ENCODE measurements at regions not wholly inside any gene's neighbourhood (a gene's known extent, or its start where the extent isn't known, plus 50 kb on each side); places are given as distances from the start of the nearest gene placed in this dataset.

DNA sequence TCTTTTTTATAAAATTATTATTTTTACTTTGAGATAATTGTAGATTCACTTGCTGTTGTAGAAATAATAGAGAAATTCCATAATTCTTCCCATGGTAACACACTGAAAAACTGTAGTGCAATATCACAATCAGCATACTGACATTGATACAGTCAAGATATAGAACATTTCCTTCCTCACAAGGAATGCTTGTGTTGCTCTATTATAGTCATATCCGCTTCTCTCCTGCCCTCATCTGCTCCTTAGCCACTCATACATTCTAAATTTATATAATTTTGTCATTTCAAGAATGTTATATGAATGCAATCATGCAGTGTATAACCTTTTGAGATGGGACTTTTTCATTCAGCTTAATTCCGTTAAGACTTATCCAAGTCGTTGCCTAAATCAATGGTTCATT lies 320.2 kb downstream of the BARHL2 start (continued):
- no peak for TF ChIP-seq POLR2AphosphoS5 (IDR thresholded peaks at IDR 0.05; ENCODE audit: low read depth)
- no peak for TF ChIP-seq ETS1 (IDR thresholded peaks at IDR 0.05)
- TF ChIP-seq, protein P1, sequence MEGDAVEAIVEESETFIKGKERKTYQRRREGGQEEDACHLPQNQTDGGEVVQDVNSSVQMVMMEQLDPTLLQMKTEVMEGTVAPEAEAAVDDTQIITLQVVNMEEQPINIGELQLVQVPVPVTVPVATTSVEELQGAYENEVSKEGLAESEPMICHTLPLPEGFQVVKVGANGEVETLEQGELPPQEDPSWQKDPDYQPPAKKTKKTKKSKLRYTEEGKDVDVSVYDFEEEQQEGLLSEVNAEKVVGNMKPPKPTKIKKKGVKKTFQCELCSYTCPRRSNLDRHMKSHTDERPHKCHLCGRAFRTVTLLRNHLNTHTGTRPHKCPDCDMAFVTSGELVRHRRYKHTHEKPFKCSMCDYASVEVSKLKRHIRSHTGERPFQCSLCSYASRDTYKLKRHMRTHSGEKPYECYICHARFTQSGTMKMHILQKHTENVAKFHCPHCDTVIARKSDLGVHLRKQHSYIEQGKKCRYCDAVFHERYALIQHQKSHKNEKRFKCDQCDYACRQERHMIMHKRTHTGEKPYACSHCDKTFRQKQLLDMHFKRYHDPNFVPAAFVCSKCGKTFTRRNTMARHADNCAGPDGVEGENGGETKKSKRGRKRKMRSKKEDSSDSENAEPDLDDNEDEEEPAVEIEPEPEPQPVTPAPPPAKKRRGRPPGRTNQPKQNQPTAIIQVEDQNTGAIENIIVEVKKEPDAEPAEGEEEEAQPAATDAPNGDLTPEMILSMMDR (conservative IDR thresholded peaks at IDR 0.05; ENCODE audit: low read depth in 2 of 2): no peak
- TF ChIP-seq EZH2 (IDR thresholded peaks at IDR 0.05; ENCODE audit: low read depth, unreplicated experiment): no peak
- no peak for TF ChIP-seq ZNF114 (CRISPR knock-in tag; IDR thresholded peaks at IDR 0.05)

- no peaks in the 10 kb centered on the region for H3F3A ChIP-seq (replicated peaks; ENCODE audit: low read depth)
- no peaks in the 10 kb centered on the region for H3K27me3 ChIP-seq (ENCODE audit: insufficient read depth)
- H3K4me3 ChIP-seq: no peak overlapping the region
- Mint-ChIP-seq H3K27ac (no peak overlapping the region), H3K4me1 (no peaks in the 10 kb centered on the region), H3K36me3 (ENCODE audit: low read depth) (no peaks in the 10 kb centered on the region), H3K4me3 (no peak overlapping the region), H3K9me3 (no peaks in the 10 kb centered on the region), H3K27me3 (ENCODE audit: insufficient read depth, low read depth, poor library complexity) (no peaks in the 10 kb centered on the region)
- no peak overlapping the region; the same call in 1 of the 2 replicates for H2AFZ ChIP-seq
- no peaks in the 10 kb centered on the region for H3K36me3 ChIP-seq (ENCODE audit: insufficient read depth)
- DNase-seq (ENCODE audit: low spot score) (no peak), ATAC-seq (no peak)
- no peaks in the 10 kb centered on the region for H3K9me2 ChIP-seq (ENCODE audit: insufficient read depth)
- H3K27ac ChIP-seq (ENCODE audit: low read depth): no peak overlapping the region
- TF ChIP-seq JUNB (IDR thresholded peaks at IDR 0.05; ENCODE audit: unreplicated experiment) (no peak), STAT1 (IDR thresholded peaks at IDR 0.05; ENCODE audit: unreplicated experiment) (no peak), CREB1 (CRISPR knock-in tag; IDR thresholded peaks at IDR 0.05; ENCODE audit: low read depth) (no peak), EZH2phosphoT487 (IDR thresholded peaks at IDR 0.05; ENCODE audit: unreplicated experiment) (no peak), ETS1 (IDR thresholded peaks at IDR 0.05) (no peak), ZNF114 (CRISPR knock-in tag; IDR thresholded peaks at IDR 0.05) (no peak), EZH2 (IDR thresholded peaks at IDR 0.05; ENCODE audit: low read depth, unreplicated experiment) (no peak)
- TF ChIP-seq, protein P1 (conservative IDR thresholded peaks at IDR 0.05; ENCODE audit: low read depth in 2 of 2): no peak
- TF ChIP-seq, protein P2, sequence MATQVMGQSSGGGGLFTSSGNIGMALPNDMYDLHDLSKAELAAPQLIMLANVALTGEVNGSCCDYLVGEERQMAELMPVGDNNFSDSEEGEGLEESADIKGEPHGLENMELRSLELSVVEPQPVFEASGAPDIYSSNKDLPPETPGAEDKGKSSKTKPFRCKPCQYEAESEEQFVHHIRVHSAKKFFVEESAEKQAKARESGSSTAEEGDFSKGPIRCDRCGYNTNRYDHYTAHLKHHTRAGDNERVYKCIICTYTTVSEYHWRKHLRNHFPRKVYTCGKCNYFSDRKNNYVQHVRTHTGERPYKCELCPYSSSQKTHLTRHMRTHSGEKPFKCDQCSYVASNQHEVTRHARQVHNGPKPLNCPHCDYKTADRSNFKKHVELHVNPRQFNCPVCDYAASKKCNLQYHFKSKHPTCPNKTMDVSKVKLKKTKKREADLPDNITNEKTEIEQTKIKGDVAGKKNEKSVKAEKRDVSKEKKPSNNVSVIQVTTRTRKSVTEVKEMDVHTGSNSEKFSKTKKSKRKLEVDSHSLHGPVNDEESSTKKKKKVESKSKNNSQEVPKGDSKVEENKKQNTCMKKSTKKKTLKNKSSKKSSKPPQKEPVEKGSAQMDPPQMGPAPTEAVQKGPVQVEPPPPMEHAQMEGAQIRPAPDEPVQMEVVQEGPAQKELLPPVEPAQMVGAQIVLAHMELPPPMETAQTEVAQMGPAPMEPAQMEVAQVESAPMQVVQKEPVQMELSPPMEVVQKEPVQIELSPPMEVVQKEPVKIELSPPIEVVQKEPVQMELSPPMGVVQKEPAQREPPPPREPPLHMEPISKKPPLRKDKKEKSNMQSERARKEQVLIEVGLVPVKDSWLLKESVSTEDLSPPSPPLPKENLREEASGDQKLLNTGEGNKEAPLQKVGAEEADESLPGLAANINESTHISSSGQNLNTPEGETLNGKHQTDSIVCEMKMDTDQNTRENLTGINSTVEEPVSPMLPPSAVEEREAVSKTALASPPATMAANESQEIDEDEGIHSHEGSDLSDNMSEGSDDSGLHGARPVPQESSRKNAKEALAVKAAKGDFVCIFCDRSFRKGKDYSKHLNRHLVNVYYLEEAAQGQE (IDR thresholded peaks at IDR 0.05; ENCODE audit: unreplicated experiment): no peak
- H3K4me2 ChIP-seq: no peak overlapping the region
- H3K4me1 ChIP-seq (ENCODE audit: insufficient read depth): no peaks in the 10 kb centered on the region
- H4K20me1 ChIP-seq (replicated peaks; ENCODE audit: insufficient read depth): no peaks in the 10 kb centered on the region
- no peaks in the 10 kb centered on the region for H3K79me2 ChIP-seq (replicated peaks; ENCODE audit: insufficient read depth)
These were observed 322.9 kb downstream of the BARHL2 start for GRCh38 chr1:90394247-90394646.

All from GM23338 (cell line).